ENCODE measurements at regions not wholly inside any gene's neighbourhood (a gene's known extent, or its start where the extent isn't known, plus 50 kb on each side); places are given as distances from the start of the nearest gene placed in this dataset.

DNA sequence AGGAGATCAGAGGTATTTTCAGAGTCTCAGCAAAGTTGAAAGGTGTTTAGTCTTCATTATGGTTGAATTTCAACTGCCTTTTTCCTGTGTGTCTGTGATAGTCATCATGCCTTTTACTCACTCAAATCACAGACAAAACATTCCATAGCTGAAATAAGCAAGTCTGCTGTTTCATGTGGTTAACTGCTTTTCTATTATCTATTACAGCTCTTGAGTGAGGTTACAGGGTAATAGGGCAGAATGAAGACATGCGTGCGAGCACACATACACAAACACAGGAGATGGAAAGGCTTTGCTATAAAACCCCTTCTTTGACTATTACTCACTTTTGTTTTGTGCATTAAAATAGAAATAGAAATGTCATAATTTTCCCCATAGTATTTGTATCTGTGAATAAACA, 192.6 kb upstream of the RARB start (continued):
- no peak for TF ChIP-seq ZNF462 (CRISPR knock-in tag; IDR thresholded peaks at IDR 0.05)
- TF ChIP-seq NANOG (IDR thresholded peaks at IDR 0.05; ENCODE audit: borderline replicate concordance): no peak
- TF ChIP-seq STAT1 (IDR thresholded peaks at IDR 0.05; ENCODE audit: unreplicated experiment): no peak
- no peak for TF ChIP-seq EZH2phosphoT487 (IDR thresholded peaks at IDR 0.05; ENCODE audit: unreplicated experiment)
- no peak for TF ChIP-seq ETS1 (IDR thresholded peaks at IDR 0.05)
- TF ChIP-seq CTCF (conservative IDR thresholded peaks at IDR 0.05; ENCODE audit: low read depth in 2 of 2): no peak
- no peak for TF ChIP-seq ZNF114 (CRISPR knock-in tag; IDR thresholded peaks at IDR 0.05)
- no peak for TF ChIP-seq EZH2 (IDR thresholded peaks at IDR 0.05; ENCODE audit: low read depth, unreplicated experiment)
- TF ChIP-seq ZNF331 (CRISPR knock-in tag; IDR thresholded peaks at IDR 0.05; ENCODE audit: low read depth): no peak
